Activated B cell treated with CpG ODN at 0.5 μM for 24 hours (primary cell): ENCODE measurements at regions not wholly inside any gene's neighbourhood (a gene's known extent, or its start where the extent isn't known, plus 50 kb on each side); places are given as distances from the start of the nearest gene placed in this dataset.
A peak's percentile ranks its signal among the peaks of the same experiment; 100 is the strongest.

Source experiments
- ATAC-seq: fragments of 200-7000 bp; cut with Tn5 transposase; one replicate; pipeline ENCODE4 v1.10.0; 2021; ENCODE audit warnings: low read depth, mild to moderate bottlenecking, moderate library complexity
- CTCF ChIA-PET: fragments of 350-600 bp; sonication (Branson Sonifier 250); formaldehyde crosslinking; loops from one replicate; lab custom pipeline; 2021; ENCODE audit warnings: antibody characterized with exemption; lab: Charles Lee
- POLR2A ChIA-PET: fragments of 350-600 bp; sonication (Branson Sonifier 250); formaldehyde crosslinking; loops from one replicate; lab custom pipeline; 2021; ENCODE audit warnings: antibody characterized with exemption; lab: Charles Lee
- DNase-seq: peaks from one replicate; pipeline ENCODE4 v3.0.0; 2022
- H3K27ac Mint-ChIP-seq: one replicate; pipeline ENCODE4 v1.8.0; 2020; ENCODE audit warnings: mixed read lengths
- H3K27me3 Mint-ChIP-seq: one replicate; pipeline ENCODE4 v1.8.0; 2021; ENCODE audit warnings: mixed read lengths
- H3K36me3 Mint-ChIP-seq: one replicate; pipeline ENCODE4 v1.8.0; 2021; ENCODE audit warnings: low read depth, mixed read lengths
- H3K4me1 Mint-ChIP-seq: one replicate; pipeline ENCODE4 v1.8.0; 2021; ENCODE audit warnings: mixed read lengths
- H3K4me3 Mint-ChIP-seq: one replicate; pipeline ENCODE4 v1.8.0; 2020; ENCODE audit warnings: mild to moderate bottlenecking, mixed read lengths
- H3K9me3 Mint-ChIP-seq: one replicate; pipeline ENCODE4 v1.8.0; 2020; ENCODE audit warnings: mixed read lengths
- CTCF ChIP-seq: fragments of 200-600 bp; IDR thresholded peaks from one replicate; pipeline ENCODE4 v1.8.0; 2022; ENCODE audit warnings: antibody characterized with exemption, mild to moderate bottlenecking
- intact Hi-C: fragments of 100-400 bp; cut with micrococcal nuclease; formaldehyde crosslinking; loops from one replicate; pipeline ENCODE4 v1.15.1; 2024

DNA sequence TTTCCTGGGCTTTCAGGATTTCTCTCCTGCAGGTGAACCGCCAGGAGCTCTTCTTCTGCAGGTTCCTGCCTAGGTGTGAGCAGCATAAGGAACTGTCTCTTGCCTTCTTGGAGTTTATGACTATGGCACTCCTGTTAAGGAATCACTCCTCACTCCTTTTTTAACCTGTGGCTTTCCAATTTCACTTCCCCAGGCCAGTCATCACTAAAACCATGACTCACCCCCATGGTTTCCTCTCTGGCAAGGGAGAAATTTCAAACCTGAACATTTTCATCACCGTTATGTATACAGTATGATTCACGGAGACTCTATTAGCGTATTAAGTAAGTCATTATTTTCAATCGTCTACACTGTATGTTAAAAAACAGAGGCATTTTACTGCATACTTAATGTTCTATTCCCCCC lies 78.2 kb upstream of the ARID1B start:
- H3K4me1 Mint-ChIP-seq: peaks cover 79% of the 10 kb centered on the region
- H3K27me3 Mint-ChIP-seq: no peaks in the 10 kb centered on the region
- ChIA-PET CTCF (interaction anchor here (1.8 kb wide), 1 partner anchor 78 kb away, joined by 5 read pairs; the partner anchor contains the start of gene ARID1B), POLR2A (interaction anchor here (1.7 to 5.2 kb wide), 7 partner anchors 11 to 80 kb away, joined by 8 to 65 read pairs (median 17); partner anchors contain the start of gene ARID1B)
- no peaks in the 10 kb centered on the region for H3K36me3 Mint-ChIP-seq
- TF ChIP-seq CTCF: no peak
- intact Hi-C loops: loop anchor here (1.0 to 10.0 kb wide), 5 partner anchors 8 to 1524 kb away; no protein-coding TSS in a partner anchor
- DNase-seq (no peak), ATAC-seq (peak; percentile 45)
- H3K27ac Mint-ChIP-seq: peak overlapping the region; percentile 92
- peak overlapping the region; percentile 74 for H3K4me3 Mint-ChIP-seq
- H3K9me3 Mint-ChIP-seq: no peaks in the 10 kb centered on the region

GRCh38 chr6:156698239-156699016 lies 78.8 kb upstream of the ARID1B start:
- intact Hi-C loops: loop anchor here (1.0 to 10.0 kb wide), 7 partner anchors 7 to 1524 kb away; no protein-coding TSS in a partner anchor
- no peak for DNase-seq
- Mint-ChIP-seq H3K27me3 (no peaks in the 10 kb centered on the region), H3K9me3 (no peaks in the 10 kb centered on the region), H3K4me1 (peaks cover 78% of the 10 kb centered on the region), H3K27ac (peak overlapping the region; percentile 92), H3K36me3 (no peaks in the 10 kb centered on the region), H3K4me3 (peak overlapping the region; percentile 74)
- TF ChIP-seq CTCF: no peak
- peak; percentile 74 for ATAC-seq
- ChIA-PET POLR2A (interaction anchor here (0.6 to 5.2 kb wide), 19 partner anchors 10 to 322 kb away, joined by 3 to 65 read pairs (median 6); partner anchors contain the start of gene ARID1B), CTCF (interaction anchor here (1.2 to 2.3 kb wide), 3 partner anchors 9 to 78 kb away, joined by 4 to 12 read pairs (median 5); partner anchors contain the start of gene ARID1B)

- POLR2A ChIA-PET: interaction anchor here (0.5 to 5.2 kb wide), 23 partner anchors 9 to 324 kb away, joined by 3 to 65 read pairs (median 5); partner anchors contain the start of gene ARID1B
- peak overlapping the region; percentile 74 for H3K4me3 Mint-ChIP-seq
- peak; percentile 36 for DNase-seq
Measured at GRCh38 chr6:156697225-156697830, 79.8 kb upstream of the ARID1B start.

DNA sequence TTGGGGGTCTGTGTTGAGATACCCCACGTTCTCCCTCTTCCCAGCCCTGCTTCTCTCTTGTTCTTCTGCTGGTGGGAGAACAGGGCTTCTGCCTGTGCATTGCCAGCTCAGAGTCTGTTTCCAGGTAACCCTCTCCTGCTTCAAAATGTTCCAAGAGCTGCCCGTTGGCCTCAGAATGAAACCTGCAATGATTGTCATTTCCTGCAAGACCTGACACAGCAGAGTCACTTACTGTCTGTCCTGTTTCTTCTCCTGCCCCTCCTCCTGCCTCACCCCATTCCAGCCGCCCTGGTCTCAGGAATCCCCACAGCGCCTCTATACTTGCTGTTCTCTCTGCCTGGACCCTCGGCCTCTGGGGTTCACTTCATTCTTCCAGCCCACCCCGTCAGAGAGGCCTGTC lies 81.4 kb upstream of the ARID1B start:
- ATAC-seq: no peak
- H3K4me3 Mint-ChIP-seq: peak overlapping the region; percentile 29
- peaks cover 81% of the 10 kb centered on the region for H3K4me1 Mint-ChIP-seq
- no peaks in the 10 kb centered on the region for H3K36me3 Mint-ChIP-seq
- H3K27ac Mint-ChIP-seq: peak overlapping the region; percentile 88
- no peak for DNase-seq
- intact Hi-C loops: loop anchor here (10.0 kb wide), 2 partner anchors 769 to 1521 kb away; no protein-coding TSS in a partner anchor
- CTCF ChIA-PET: interaction anchor here (0.8 kb wide), 1 partner anchor 25 kb away, joined by 3 read pairs; no protein-coding TSS in a partner anchor
- POLR2A ChIA-PET: interaction anchor here (0.6 to 5.2 kb wide), 6 partner anchors 8 to 83 kb away, joined by 3 to 56 read pairs (median 5); no protein-coding TSS in a partner anchor
- no peaks in the 10 kb centered on the region for H3K27me3 Mint-ChIP-seq
- H3K9me3 Mint-ChIP-seq: no peaks in the 10 kb centered on the region
- TF ChIP-seq CTCF: no peak

More at GRCh38 chr6:156697225-156697830, 79.8 kb upstream of the ARID1B start:
- H3K27ac Mint-ChIP-seq: peak overlapping the region; percentile 92
- no peaks in the 10 kb centered on the region for H3K9me3 Mint-ChIP-seq
- peaks cover 74% of the 10 kb centered on the region for H3K4me1 Mint-ChIP-seq
- ATAC-seq: peak; percentile 45
- H3K36me3 Mint-ChIP-seq: no peaks in the 10 kb centered on the region
- TF ChIP-seq CTCF: no peak
- CTCF ChIA-PET: interaction anchor here (1.2 to 2.3 kb wide), 2 partner anchors 8 to 23 kb away, joined by 4 to 12 read pairs; no protein-coding TSS in a partner anchor
- no peaks in the 10 kb centered on the region for H3K27me3 Mint-ChIP-seq
- intact Hi-C loops: loop anchor here (1.0 to 10.0 kb wide), 3 partner anchors 9 to 1523 kb away; no protein-coding TSS in a partner anchor
